Inflammatory macrophage (primary cell): ENCODE measurements at regions not wholly inside any gene's neighbourhood (a gene's known extent, or its start where the extent isn't known, plus 50 kb on each side); places are given as distances from the start of the nearest gene placed in this dataset.

Experiments
- DNase-seq, 2 donors: peaks; one replicate each; pipeline ENCODE4 v3.0.0-alpha.2; 2020 to 2022

- no peak for DNase-seq
Measured at GRCh38 chr7:69502358-69502757, 95.9 kb upstream of the AUTS2 start.

GRCh38 chr7:69504733-69505420 is 93.4 kb upstream of the AUTS2 start:
- DNase-seq, result no peak

- DNase-seq, result no peak
Measured at GRCh38 chr7:69508736-69509135, 89.5 kb upstream of the AUTS2 start.

- no peak for DNase-seq
Measured at GRCh38 chr7:69510114-69510513, 88.2 kb upstream of the AUTS2 start.

- DNase-seq, result no peak
Measured at GRCh38 chr7:69515495-69516212, 82.6 kb upstream of the AUTS2 start.

- DNase-seq, result no peak
Measured at GRCh38 chr7:69516238-69516820, 81.9 kb upstream of the AUTS2 start.

GRCh38 chr7:69517985-69518704 is 80.1 kb upstream of the AUTS2 start:
- no peak for DNase-seq

- DNase-seq, result peak; percentile 10 to 20
Measured at GRCh38 chr7:69518705-69519077, 79.6 kb upstream of the AUTS2 start.

- no peak for DNase-seq
Measured at GRCh38 chr7:69526570-69526969, 71.7 kb upstream of the AUTS2 start.

- DNase-seq, result no peak
Measured at GRCh38 chr7:69527706-69528105, 70.6 kb upstream of the AUTS2 start.

- no peak for DNase-seq
Measured at GRCh38 chr7:69531050-69531449, 67.2 kb upstream of the AUTS2 start.

GRCh38 chr7:69534461-69535041 is 63.7 kb upstream of the AUTS2 start:
- no peak for DNase-seq

GRCh38 chr7:69537691-69538090 is 60.6 kb upstream of the AUTS2 start:
- DNase-seq, result no peak

- DNase-seq, result no peak
Measured at GRCh38 chr7:69539531-69539930, 58.7 kb upstream of the AUTS2 start.

- no peak for DNase-seq
Measured at GRCh38 chr7:69540287-69540686, 58.0 kb upstream of the AUTS2 start.

GRCh38 chr7:69541779-69542432 is 56.4 kb upstream of the AUTS2 start:
- DNase-seq, result peak in 1 of 2 donors; percentile 47

- no peak for DNase-seq
Measured at GRCh38 chr7:69545175-69545574, 53.1 kb upstream of the AUTS2 start.
